ENCODE measurements at regions not wholly inside any gene's neighbourhood (a gene's known extent, or its start where the extent isn't known, plus 50 kb on each side); places are given as distances from the start of the nearest gene placed in this dataset.

GRCh38 chr2:156792242-156792840, 356.2 kb downstream of the GPD2 start:
- CTCF ChIA-PET: no interaction called here
- DNase-seq (ENCODE audit: low spot score): no peak
- TF ChIP-seq STAT6 (CRISPR knock-in tag; conservative IDR thresholded peaks at IDR 0.05; ENCODE audit: low read depth) (no peak), NR2C2 (CRISPR knock-in tag; IDR thresholded peaks at IDR 0.05) (no peak), HMGA2 (CRISPR knock-in tag; IDR thresholded peaks at IDR 0.05) (no peak), ATF6 (CRISPR knock-in tag; IDR thresholded peaks at IDR 0.05) (no peak), NFYB (CRISPR knock-in tag; conservative IDR thresholded peaks at IDR 0.05; ENCODE audit: low read depth) (no peak), MAX (CRISPR knock-in tag; IDR thresholded peaks at IDR 0.05) (no peak), E2F1 (CRISPR knock-in tag; IDR thresholded peaks at IDR 0.05) (no peak), SOX15 (CRISPR knock-in tag; IDR thresholded peaks at IDR 0.05) (no peak), JAZF1 (CRISPR knock-in tag; IDR thresholded peaks at IDR 0.05) (no peak), ZNF138 (CRISPR knock-in tag; conservative IDR thresholded peaks at IDR 0.05) (no peak), FOXJ3 (CRISPR knock-in tag; IDR thresholded peaks at IDR 0.05; ENCODE audit: borderline replicate concordance) (no peak), ESRRA (CRISPR knock-in tag; IDR thresholded peaks at IDR 0.05; ENCODE audit: borderline replicate concordance) (no peak), ZNF512 (CRISPR knock-in tag; IDR thresholded peaks at IDR 0.05; ENCODE audit: borderline replicate concordance) (no peak), ZNF671 (CRISPR knock-in tag; IDR thresholded peaks at IDR 0.05) (no peak), ATF2 (CRISPR knock-in tag; IDR thresholded peaks at IDR 0.05; ENCODE audit: borderline replicate concordance, low read depth) (no peak), CREB1 (CRISPR knock-in tag; IDR thresholded peaks at IDR 0.05) (no peak), TP53 (CRISPR knock-in tag; IDR thresholded peaks at IDR 0.05) (no peak), ZNF263 (CRISPR knock-in tag; IDR thresholded peaks at IDR 0.05; ENCODE audit: low read depth) (no peak), FOXP4 (CRISPR knock-in tag; IDR thresholded peaks at IDR 0.05) (no peak), SP1 (CRISPR knock-in tag; conservative IDR thresholded peaks at IDR 0.05) (no peak)
- Mint-ChIP-seq H3K27ac (no peak overlapping the region), H3K4me3 (no peak overlapping the region), H3K36me3 (no peaks in the 10 kb centered on the region), H3K4me1 (peaks cover 9% of the 10 kb centered on the region), H3K9me3 (peaks cover 10% of the 10 kb centered on the region; the same call in 1 of the 2 replicates), H3K27me3 (ENCODE audit: low read depth) (no peaks in the 10 kb centered on the region)
- POLR2A ChIA-PET: no interaction called here
- no peak for ATAC-seq
